HL-60 (cell line): ENCODE measurements at regions not wholly inside any gene's neighbourhood (a gene's known extent, or its start where the extent isn't known, plus 50 kb on each side); places are given as distances from the start of the nearest gene placed in this dataset.

Experiments
- DNase-seq, 2 experiments: peaks; one replicate each; pipeline ENCODE4 v3.0.0-alpha.2; 2010 to 2020; ENCODE audit warnings: low read depth in 1 of 2, low spot score in 1 of 2
- H3K27ac ChIP-seq: fragments of 250-450 bp; sonication (Bioruptor Pico); replicated peaks from 2 replicates; pipeline ENCODE4 v1.5.1; 2020; ENCODE audit warnings: mild to moderate bottlenecking, moderate library complexity
- H3K27me3 ChIP-seq: fragments of 250-450 bp; sonication (Bioruptor Pico); 2 replicates; pipeline ENCODE4 v1.5.1; 2021; ENCODE audit warnings: mild to moderate bottlenecking, moderate library complexity; ENCODE audit not compliant: insufficient read depth, poor library complexity, severe bottlenecking
- H3K4me3 ChIP-seq: replicated peaks from 2 replicates; pipeline ENCODE4 v1.5.1; 2011; ENCODE audit warnings: mild to moderate bottlenecking, control low read depth, low read length; ENCODE audit not compliant: insufficient read depth
- GABPA ChIP-seq: IDR thresholded peaks from 2 replicates; pipeline ENCODE4 v1.6.1; 2012; ENCODE audit warnings: low read depth
- POLR2AphosphoS5 ChIP-seq: IDR thresholded peaks from 2 replicates; pipeline ENCODE4 v1.6.1; 2012; ENCODE audit warnings: low read depth
- SPI1 ChIP-seq: IDR thresholded peaks from 2 replicates; pipeline ENCODE4 v1.6.1; 2012; ENCODE audit warnings: low read depth, mild to moderate bottlenecking, borderline replicate concordance
- TF ChIP-seq, protein P1 (sequence below): IDR thresholded peaks from one replicate; pipeline ENCODE4 v1.5.1; 2011; ENCODE audit warnings: low read length, control low read depth, inconsistent platforms; ENCODE audit not compliant: insufficient read depth
- TF ChIP-seq, protein P2 (sequence below): IDR thresholded peaks from 2 replicates; pipeline ENCODE4 v1.6.1; 2012; ENCODE audit warnings: low read depth; ENCODE audit not compliant: insufficient replicate concordance

DNA sequence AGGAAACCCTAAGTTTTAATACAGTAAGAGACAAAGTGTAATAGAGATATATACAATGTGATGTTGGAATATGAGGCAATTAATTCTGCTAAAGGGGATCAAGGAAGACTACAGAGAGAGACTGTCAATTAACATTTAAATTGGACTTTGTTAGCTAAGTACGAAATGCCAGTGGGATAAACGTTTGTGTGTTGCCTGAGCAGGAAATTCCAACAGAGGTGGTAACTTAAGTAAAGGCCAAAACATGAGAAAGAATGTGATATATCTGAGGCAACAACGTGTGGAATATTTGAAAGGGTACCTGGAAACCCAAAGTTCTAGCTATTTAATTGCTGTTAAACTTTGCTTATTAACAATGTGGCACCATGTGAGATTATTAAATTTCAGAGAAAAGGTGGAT lies 1666.9 kb upstream of the WWC1 start:
- no peak overlapping the region for H3K4me3 ChIP-seq
- no peak for DNase-seq
- TF ChIP-seq, protein P1, sequence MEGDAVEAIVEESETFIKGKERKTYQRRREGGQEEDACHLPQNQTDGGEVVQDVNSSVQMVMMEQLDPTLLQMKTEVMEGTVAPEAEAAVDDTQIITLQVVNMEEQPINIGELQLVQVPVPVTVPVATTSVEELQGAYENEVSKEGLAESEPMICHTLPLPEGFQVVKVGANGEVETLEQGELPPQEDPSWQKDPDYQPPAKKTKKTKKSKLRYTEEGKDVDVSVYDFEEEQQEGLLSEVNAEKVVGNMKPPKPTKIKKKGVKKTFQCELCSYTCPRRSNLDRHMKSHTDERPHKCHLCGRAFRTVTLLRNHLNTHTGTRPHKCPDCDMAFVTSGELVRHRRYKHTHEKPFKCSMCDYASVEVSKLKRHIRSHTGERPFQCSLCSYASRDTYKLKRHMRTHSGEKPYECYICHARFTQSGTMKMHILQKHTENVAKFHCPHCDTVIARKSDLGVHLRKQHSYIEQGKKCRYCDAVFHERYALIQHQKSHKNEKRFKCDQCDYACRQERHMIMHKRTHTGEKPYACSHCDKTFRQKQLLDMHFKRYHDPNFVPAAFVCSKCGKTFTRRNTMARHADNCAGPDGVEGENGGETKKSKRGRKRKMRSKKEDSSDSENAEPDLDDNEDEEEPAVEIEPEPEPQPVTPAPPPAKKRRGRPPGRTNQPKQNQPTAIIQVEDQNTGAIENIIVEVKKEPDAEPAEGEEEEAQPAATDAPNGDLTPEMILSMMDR = no peak
- no peak for TF ChIP-seq POLR2AphosphoS5
- TF ChIP-seq, protein P2, sequence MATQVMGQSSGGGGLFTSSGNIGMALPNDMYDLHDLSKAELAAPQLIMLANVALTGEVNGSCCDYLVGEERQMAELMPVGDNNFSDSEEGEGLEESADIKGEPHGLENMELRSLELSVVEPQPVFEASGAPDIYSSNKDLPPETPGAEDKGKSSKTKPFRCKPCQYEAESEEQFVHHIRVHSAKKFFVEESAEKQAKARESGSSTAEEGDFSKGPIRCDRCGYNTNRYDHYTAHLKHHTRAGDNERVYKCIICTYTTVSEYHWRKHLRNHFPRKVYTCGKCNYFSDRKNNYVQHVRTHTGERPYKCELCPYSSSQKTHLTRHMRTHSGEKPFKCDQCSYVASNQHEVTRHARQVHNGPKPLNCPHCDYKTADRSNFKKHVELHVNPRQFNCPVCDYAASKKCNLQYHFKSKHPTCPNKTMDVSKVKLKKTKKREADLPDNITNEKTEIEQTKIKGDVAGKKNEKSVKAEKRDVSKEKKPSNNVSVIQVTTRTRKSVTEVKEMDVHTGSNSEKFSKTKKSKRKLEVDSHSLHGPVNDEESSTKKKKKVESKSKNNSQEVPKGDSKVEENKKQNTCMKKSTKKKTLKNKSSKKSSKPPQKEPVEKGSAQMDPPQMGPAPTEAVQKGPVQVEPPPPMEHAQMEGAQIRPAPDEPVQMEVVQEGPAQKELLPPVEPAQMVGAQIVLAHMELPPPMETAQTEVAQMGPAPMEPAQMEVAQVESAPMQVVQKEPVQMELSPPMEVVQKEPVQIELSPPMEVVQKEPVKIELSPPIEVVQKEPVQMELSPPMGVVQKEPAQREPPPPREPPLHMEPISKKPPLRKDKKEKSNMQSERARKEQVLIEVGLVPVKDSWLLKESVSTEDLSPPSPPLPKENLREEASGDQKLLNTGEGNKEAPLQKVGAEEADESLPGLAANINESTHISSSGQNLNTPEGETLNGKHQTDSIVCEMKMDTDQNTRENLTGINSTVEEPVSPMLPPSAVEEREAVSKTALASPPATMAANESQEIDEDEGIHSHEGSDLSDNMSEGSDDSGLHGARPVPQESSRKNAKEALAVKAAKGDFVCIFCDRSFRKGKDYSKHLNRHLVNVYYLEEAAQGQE = no peak
- no peak for TF ChIP-seq SPI1
- no peak for TF ChIP-seq GABPA
- H3K27me3 ChIP-seq = no peaks in the 10 kb centered on the region
- no peak overlapping the region for H3K27ac ChIP-seq

DNA sequence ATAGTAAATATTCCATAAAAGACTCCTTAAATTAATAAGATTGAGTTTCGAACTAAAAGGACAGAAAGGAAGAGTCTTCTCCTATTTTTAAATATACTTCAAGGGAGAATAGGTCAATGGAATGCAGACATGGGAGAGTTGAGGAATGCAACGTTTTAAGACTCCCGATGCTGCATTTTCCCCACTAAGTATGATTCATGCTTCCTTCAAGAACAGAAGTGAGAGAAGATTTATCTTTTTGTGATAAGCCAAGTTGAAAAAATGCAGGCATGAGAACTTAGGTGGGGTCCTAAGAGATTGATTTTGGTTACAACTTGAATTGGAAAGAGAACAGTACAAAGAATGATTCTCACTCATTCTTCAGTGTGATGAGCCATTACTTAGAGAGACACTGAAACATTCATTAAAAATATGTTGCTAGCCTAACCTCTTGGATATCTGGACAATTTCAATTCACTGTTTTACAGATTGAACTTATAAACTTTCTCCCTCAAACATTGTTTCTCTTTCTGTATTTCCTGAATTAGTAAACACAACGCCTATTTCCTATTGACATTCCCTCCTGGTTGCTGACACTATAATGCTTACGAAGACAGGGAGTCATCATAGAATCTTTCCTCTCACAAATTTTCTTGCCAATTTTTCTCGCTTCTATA lies 1666.1 kb upstream of the WWC1 start:
- DNase-seq = no peak
- H3K4me3 ChIP-seq = no peak overlapping the region
- H3K27me3 ChIP-seq = no peaks in the 10 kb centered on the region
- TF ChIP-seq SPI1 = no peak
- no peak for TF ChIP-seq GABPA
- TF ChIP-seq, protein P2 = no peak
- H3K27ac ChIP-seq = no peak overlapping the region

DNA sequence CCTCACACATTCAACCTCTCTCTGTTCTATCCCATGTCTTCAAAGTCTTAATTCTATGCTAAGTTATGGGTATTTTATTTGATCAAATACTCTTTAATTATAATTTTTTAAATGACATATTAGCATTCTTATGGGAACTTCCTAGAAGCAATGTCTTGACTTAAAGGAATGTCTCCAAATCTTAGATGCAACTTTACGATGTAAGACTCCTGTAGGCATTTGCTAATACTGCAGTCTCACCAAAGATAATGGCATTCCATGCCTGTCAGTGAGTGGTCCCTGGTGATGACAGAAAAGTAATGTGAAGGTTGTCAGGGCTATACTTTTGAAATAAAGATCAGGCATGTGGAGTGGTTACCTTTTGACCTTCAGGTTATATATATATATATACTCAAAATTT lies 1654.2 kb upstream of the WWC1 start:
- no peak for DNase-seq
- TF ChIP-seq, protein P2 = no peak
- TF ChIP-seq, protein P1 = no peak
- no peaks in the 10 kb centered on the region for H3K27me3 ChIP-seq
- H3K27ac ChIP-seq = no peak overlapping the region
- H3K4me3 ChIP-seq = no peak overlapping the region
